Loucy (cell line): ENCODE measurements at regions not wholly inside any gene's neighbourhood (a gene's known extent, or its start where the extent isn't known, plus 50 kb on each side); places are given as distances from the start of the nearest gene placed in this dataset.

ENCODE experiments used
- H2AFZ ChIP-seq: fragments of 200-600 bp; sonication (generic); 2 replicates; pipeline ENCODE4 v1.6.0; 2016; ENCODE audit warnings: antibody characterized with exemption, mild to moderate bottlenecking, low read length, moderate library complexity
- H3F3A ChIP-seq: fragments of 200-600 bp; 2 replicates; pipeline ENCODE4 v1.6.0; 2016; ENCODE audit warnings: antibody characterized with exemption, low read depth, mild to moderate bottlenecking
- H3K27me3 ChIP-seq: fragments of 200-600 bp; sonication (generic); 2 replicates; pipeline ENCODE4 v1.6.1; 2014; ENCODE audit warnings: low read length, mild to moderate bottlenecking; ENCODE audit not compliant: insufficient read depth, poor library complexity, severe bottlenecking
- H3K36me3 ChIP-seq: fragments of 200-600 bp; sonication (generic); 2 replicates; pipeline ENCODE4 v1.6.1; 2016; ENCODE audit warnings: low read length; ENCODE audit not compliant: insufficient read depth
- H3K4me1 ChIP-seq: fragments of 200-600 bp; sonication (generic); 2 replicates; pipeline ENCODE4 v1.5.1; 2014; ENCODE audit warnings: low read length, mild to moderate bottlenecking; ENCODE audit not compliant: insufficient read depth, poor library complexity, severe bottlenecking
- H3K4me2 ChIP-seq: fragments of 200-600 bp; sonication (generic); 2 replicates; pipeline ENCODE4 v1.6.0; 2014; ENCODE audit warnings: antibody characterized with exemption, low read length, low read depth, mild to moderate bottlenecking; ENCODE audit not compliant: poor library complexity, severe bottlenecking
- H3K4me3 ChIP-seq: fragments of 200-600 bp; sonication (generic); 2 replicates; pipeline ENCODE4 v1.5.1; 2014; ENCODE audit warnings: low read length, mild to moderate bottlenecking, mixed read lengths; ENCODE audit not compliant: poor library complexity, severe bottlenecking
- H3K79me2 ChIP-seq: fragments of 200-600 bp; sonication (generic); 2 replicates; pipeline ENCODE4 v1.6.1; 2014; ENCODE audit warnings: low read length; ENCODE audit not compliant: insufficient read depth
- H3K9ac ChIP-seq: fragments of 200-600 bp; sonication (generic); 2 replicates; pipeline ENCODE4 v1.6.0; 2014; ENCODE audit warnings: mild to moderate bottlenecking, low read depth, low read length, moderate library complexity; ENCODE audit not compliant: poor library complexity, severe bottlenecking
- H3K9me2 ChIP-seq: fragments of 200-600 bp; sonication (generic); replicated peaks from 2 replicates; pipeline ENCODE4 v1.6.1; 2016; ENCODE audit warnings: low read depth, low read length, mixed read lengths
- H3K9me3 ChIP-seq: fragments of 200-600 bp; sonication (generic); 2 replicates; pipeline ENCODE4 v1.6.1; 2014; ENCODE audit warnings: mild to moderate bottlenecking, antibody characterized with exemption, low read length, low read depth; ENCODE audit not compliant: insufficient read depth
- H4K20me1 ChIP-seq: fragments of 200-600 bp; sonication (generic); 2 replicates; pipeline ENCODE4 v1.6.0; 2014; ENCODE audit warnings: antibody characterized with exemption, low read length, mild to moderate bottlenecking; ENCODE audit not compliant: insufficient read depth, poor library complexity, severe bottlenecking
- CTCF ChIP-seq: fragments of 200-600 bp; sonication (generic); conservative IDR thresholded peaks from 2 replicates; pipeline ENCODE4 v1.5.1; 2014; ENCODE audit warnings: mild to moderate bottlenecking, antibody characterized with exemption, low read length
- EZH2phosphoT487 ChIP-seq: fragments of 200-600 bp; IDR thresholded peaks from 2 replicates; pipeline ENCODE4 v1.6.1; 2018; ENCODE audit warnings: antibody characterized with exemption, mild to moderate bottlenecking, moderate library complexity, borderline replicate concordance

GRCh38 chrX:124232523-124233201 is 99.8 kb upstream of the TEX13D start:
- H3K9me3 ChIP-seq, result no peaks in the 10 kb centered on the region
- no peaks in the 10 kb centered on the region for H3K36me3 ChIP-seq
- no peak overlapping the region for H3K4me3 ChIP-seq
- H3K9me2 ChIP-seq, result no peaks in the 10 kb centered on the region
- no peaks in the 10 kb centered on the region for H3K79me2 ChIP-seq
- H2AFZ ChIP-seq, result no peak overlapping the region
- no peaks in the 10 kb centered on the region for H3F3A ChIP-seq
- no peaks in the 10 kb centered on the region for H4K20me1 ChIP-seq
- no peak overlapping the region for H3K4me2 ChIP-seq
- no peak overlapping the region for H3K9ac ChIP-seq
- H3K27me3 ChIP-seq, result no peaks in the 10 kb centered on the region
- TF ChIP-seq CTCF (no peak), EZH2phosphoT487 (no peak)
- peaks cover 14% of the 10 kb centered on the region for H3K4me1 ChIP-seq

GRCh38 chrX:124234348-124234747 is 98.1 kb upstream of the TEX13D start:
- Histone ChIP-seq H3K27me3 (no peaks in the 10 kb centered on the region), H3K36me3 (no peaks in the 10 kb centered on the region), H3K9me3 (no peaks in the 10 kb centered on the region), H3K4me3 (no peak overlapping the region), H2AFZ (no peak overlapping the region), H3K4me1 (peaks cover 14% of the 10 kb centered on the region), H4K20me1 (no peaks in the 10 kb centered on the region), H3K79me2 (no peaks in the 10 kb centered on the region), H3K4me2 (no peak overlapping the region), H3K9ac (no peak overlapping the region), H3F3A (no peaks in the 10 kb centered on the region), H3K9me2 (no peaks in the 10 kb centered on the region)
- TF ChIP-seq EZH2phosphoT487, result no peak
- TF ChIP-seq CTCF, result no peak

GRCh38 chrX:124238268-124238667 is 94.2 kb upstream of the TEX13D start:
- no peaks in the 10 kb centered on the region for H4K20me1 ChIP-seq
- H3K79me2 ChIP-seq, result no peaks in the 10 kb centered on the region
- no peaks in the 10 kb centered on the region for H3K36me3 ChIP-seq
- no peak overlapping the region for H3K9ac ChIP-seq
- no peak overlapping the region for H3K4me3 ChIP-seq
- H3K4me1 ChIP-seq, result no peaks in the 10 kb centered on the region
- no peak overlapping the region for H3K4me2 ChIP-seq
- H3F3A ChIP-seq, result no peaks in the 10 kb centered on the region
- no peaks in the 10 kb centered on the region for H3K9me2 ChIP-seq
- no peak overlapping the region for H2AFZ ChIP-seq
- no peaks in the 10 kb centered on the region for H3K9me3 ChIP-seq
- TF ChIP-seq EZH2phosphoT487 (no peak), CTCF (no peak)
- H3K27me3 ChIP-seq, result no peaks in the 10 kb centered on the region
